ENCODE measurements at regions not wholly inside any gene's neighbourhood (a gene's known extent, or its start where the extent isn't known, plus 50 kb on each side); places are given as distances from the start of the nearest gene placed in this dataset.

DNA sequence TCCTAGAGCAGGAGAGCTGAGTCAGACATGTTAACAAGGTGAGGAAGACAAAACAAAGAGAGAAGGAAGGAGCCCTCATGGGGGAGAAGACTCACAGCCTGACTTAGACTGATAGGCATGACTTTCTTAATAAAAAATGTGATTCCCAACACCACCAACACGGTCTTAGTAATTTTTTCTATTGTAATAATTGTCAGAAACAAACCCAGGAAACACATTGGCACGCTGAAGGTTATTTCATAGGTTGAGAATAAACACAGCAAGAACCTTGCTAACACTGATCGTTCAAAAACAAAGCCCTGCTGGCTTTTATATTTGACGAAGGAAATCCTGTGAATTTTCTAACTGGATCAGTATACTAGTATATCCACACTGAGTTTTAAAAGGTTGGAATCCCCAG, 286.8 kb downstream of the HACE1 start:
- DNase-seq = no peak

DNA sequence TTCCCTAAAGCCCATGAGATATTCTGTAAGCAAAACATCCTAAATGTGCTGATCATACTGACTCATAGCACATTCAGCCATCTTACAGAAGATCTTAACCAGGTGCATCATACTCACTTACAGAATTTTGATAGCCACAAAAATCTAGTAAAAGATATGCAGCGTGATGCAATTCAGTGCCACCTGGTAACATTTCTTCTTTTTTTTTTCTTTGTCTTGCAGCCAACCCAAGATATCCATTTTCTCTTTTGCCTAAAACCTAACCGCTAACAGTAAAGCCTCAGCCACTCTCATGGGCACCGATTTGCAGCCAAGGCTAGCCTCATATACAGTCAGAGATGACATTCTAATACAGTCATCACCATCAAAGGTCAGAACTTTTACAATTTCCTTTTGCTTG, 293.3 kb downstream of the HACE1 start:
- no peak for DNase-seq

DNA sequence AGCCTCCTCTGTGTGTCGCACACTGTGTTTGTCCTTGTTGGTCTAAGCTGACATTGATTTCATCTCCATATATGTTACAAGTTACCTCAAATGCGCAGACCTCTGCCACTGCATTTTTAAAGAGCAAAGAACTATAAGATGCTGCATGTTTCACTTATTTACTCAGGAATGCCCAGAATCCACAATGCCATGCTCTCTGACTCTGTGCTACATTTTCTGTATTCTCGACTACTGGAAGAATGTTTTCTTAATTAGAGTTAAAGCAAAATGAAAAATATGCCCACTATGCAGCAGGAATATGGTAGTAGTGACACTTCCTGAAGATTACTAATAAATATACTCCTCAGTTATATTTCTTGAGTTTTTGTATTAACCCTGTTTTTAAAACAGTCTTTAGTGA, 296.4 kb downstream of the HACE1 start:
- DNase-seq = no peak

DNA sequence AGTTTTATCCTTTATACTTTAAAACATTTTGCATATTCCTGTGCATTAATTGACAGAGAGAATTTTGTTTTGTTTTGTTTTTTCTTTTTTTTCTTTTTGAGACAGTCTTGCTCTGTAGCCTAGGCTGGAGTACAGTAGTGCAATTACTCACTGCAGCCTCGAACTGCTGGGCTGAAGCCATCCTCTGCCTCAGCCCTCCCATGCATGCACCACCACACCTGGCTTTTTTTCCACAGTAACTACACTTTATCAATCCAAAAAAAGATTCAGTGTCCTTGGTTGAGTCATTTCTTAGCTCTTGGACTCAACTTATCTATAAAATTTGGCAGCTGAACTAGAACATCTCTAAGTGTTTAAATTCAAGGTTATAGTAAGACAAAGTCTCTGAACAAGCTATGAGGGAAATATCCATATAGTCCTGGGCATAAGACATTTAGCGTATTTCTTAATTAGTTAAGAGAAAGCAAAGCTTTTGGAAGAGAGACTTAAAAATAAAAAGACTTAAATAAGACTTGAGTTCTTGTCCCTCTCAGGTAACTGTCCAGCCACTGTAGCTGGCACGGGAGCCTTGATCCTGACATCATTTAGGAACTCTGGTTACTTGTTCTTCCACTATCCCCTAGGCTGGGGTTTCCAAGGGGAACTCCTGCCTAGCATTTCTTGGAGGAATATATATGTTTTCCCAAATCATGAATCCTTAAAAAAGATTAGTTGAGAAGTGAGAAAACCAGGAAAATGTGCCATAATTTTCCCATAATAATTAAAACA, 300.1 kb downstream of the HACE1 start:
- no peak for DNase-seq

DNA sequence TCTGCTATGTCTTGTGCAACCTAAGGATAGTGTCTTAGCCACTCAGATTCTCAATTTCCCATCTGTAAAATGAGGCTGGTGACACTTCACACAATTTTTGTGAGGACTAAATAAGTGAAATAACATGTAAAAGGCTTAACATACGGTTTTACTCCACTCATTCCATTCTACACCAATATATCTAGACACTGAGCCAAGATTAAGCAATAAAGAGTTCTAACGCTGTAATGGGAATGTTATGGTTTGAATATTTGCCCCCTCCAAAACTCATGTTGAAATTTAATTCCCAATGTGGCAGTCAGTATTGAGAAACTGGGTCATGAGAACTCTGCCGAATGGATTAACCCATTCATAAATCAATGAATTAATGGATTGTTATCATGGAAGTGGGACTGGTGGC, 301.0 kb downstream of the HACE1 start:
- DNase-seq = no peak

DNA sequence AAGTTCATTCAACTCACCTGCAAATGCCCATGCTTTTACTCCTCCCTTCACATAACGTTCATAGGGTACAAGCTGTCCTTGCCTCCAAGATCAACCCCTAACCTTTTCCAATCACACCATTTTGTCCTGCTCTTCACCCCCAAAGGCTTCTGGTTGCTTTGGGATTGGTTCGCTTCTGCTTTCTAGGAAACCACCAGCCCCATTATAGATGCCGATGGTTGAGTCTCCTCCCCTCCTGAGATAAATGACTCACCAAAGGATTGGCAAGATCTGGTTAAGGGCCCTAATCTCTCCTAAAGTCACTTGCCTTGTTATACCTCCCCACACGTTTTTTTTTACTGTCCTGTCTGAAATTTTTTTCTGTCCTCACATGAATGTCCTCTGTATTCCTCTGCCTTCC, 311.4 kb downstream of the HACE1 start:
- DNase-seq = no peak

GRCh38 chr6:104541411-104541810, 318.3 kb downstream of the HACE1 start:
- no peak for DNase-seq

DNA sequence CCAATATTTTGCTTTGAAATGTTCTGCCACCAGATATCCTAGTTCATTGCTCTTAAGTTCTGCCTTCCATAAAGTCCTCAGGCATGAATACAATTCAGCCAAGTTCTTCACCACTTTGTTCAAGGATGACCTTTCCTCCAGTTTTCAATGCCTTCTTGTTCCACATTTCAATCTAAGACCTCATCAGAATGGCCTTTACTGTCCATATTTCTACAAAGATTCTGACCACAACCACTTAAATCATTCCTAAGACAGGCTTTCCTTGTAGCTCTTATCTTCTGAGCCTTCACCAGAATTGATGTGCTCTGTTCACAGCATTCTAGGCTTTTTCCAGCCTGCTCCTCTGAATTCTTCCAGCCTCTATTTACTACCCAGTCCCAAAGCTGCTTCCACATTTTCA, 319.0 kb downstream of the HACE1 start:
- DNase-seq = no peak

GRCh38 chr6:104539173-104539572, 320.5 kb downstream of the HACE1 start:
- no peak for DNase-seq

DNA sequence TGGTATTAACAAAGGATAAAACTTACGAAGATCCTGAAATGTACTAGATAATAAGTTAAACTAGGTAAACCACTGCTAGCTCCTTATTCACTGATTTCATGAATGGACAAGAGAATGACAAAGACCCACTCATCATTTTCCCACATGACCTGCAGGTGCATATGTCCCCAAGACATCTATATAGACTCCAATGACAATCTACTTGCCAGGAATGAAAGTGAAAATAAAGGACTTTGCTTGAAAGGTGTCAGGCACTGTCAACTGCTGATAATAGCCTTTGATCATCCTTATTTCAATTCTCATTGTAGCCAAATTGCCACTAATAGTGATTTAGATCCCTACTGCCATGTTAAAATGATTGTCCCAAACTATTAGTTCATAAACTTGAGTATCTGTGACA, 321.8 kb downstream of the HACE1 start:
- DNase-seq = no peak

- DNase-seq = no peak
These were observed 322.5 kb downstream of the HACE1 start for GRCh38 chr6:104537180-104537579.

GRCh38 chr6:104532462-104532861, 327.3 kb downstream of the HACE1 start:
- no peak for DNase-seq

- no peak for DNase-seq
These were observed 328.1 kb downstream of the HACE1 start for GRCh38 chr6:104531646-104532045.

- DNase-seq = peak in 1 of 2 experiments; percentile 23
These were observed 331.8 kb downstream of the HACE1 start for GRCh38 chr6:104527761-104528415.

DNA sequence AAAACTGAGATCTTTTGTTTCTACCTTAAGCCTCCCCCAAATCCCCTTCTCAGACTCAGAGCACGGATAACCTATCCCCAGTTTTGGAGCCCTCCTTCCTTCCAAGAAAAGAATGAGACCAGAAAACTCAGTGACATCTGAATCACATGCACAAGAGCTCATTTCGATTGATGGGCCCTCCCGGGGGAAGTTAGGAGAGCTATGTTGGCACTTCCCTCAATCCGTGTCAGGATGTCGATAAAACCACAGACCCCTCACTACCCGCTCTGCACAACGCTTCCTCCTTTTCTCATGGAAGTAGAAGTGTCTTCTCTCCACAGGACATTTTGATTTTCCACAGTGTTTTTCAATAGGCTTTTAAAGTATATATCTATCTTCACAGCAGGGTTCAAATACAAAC, 332.4 kb downstream of the HACE1 start:
- peak in 1 of 2 experiments; percentile 24 for DNase-seq

- peak; percentile 95 to 96 for DNase-seq
These were observed 333.3 kb downstream of the HACE1 start for GRCh38 chr6:104526376-104526775.

DNA sequence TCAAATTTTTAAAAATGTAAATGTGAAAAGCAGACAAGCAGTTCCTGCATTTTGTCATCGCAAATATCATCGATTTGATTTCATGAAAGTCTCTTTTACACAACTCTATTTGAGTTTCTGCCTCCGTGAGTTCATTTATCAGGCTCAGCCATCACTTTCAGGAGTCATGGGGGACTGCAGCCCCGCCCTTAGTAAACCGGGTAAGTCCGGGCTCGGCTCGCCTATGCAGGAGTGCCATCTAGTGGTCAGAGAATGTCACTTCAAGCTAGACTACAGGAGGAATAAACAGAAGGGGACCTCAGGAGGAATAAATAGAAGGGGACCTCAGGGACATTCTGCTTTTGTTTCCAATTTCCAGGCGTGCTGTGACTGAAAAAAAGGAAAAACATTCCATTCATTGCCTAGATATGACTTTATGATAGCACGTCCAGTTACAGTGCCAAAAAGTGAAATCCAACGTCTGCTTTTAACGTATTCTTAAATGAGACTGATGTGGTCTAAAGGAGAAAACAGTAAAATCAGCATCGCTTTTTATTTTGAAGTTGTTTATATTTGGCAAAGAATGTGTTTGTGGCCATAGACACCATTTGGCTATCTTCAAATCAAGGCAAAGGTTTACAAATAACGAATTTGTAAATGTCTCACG, 333.9 kb downstream of the HACE1 start:
- peak; percentile 82 to 91 for DNase-seq

GRCh38 chr6:104522533-104522932, 337.2 kb downstream of the HACE1 start:
- no peak for DNase-seq

DNA sequence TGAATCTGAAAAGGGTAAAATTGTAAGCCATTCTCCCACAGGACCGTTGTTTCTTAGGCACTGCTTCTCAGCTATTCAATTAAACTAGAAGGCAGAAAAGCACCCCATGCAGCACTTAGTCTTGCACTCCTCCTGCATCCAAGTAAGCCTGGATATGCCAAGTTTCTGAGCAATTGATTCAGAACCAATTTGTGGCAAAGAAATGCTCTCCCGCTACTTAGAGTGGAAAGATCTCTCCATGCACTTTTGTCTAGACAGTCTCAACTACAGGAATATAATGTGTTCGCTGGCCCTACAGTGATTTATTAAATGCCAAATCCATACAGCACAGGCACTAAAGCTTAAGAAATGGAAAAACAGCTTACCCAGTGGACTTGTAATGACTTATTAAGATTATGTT, 338.5 kb downstream of the HACE1 start:
- no peak for DNase-seq

DNA sequence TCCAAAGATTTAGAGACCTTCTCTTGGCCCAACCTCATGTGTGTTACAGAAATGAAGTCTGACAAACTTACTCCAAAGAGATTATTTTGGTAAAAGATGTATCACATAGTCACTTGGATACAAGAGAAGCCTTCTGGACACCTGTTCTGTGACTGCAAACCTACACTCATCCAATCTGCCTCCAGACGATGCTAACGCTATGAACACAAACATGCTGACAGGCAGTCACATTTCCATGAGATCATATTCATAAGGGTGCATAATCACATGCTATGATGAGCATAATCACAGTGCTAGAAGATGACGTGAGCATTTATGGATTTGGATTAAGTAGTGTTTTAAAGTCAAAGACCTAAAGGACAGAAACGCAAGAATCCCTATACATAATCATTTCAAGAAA, 340.2 kb downstream of the HACE1 start:
- DNase-seq = peak in 1 of 2 experiments; percentile 10

DNA sequence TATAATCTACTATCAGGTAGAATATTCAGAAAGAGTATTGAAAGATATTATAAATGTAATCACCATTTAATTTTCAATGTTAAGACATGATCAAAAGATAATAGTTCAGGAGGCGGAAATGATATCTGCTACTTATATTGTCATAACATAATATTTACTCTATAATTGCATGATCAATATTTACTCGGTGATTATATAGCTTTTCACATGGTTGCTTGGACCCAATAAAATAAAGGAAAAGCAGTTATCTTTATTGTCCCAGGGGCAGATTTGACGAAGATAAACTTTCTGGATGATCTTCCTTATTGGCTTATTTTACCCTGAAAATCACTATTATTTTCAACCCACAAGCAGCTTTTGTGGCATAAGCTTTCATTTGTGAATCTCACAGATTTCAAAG, 350.4 kb downstream of the HACE1 start:
- no peak for DNase-seq

GRCh38 chr6:104506429-104506828, 353.3 kb downstream of the HACE1 start:
- no peak for DNase-seq

DNA sequence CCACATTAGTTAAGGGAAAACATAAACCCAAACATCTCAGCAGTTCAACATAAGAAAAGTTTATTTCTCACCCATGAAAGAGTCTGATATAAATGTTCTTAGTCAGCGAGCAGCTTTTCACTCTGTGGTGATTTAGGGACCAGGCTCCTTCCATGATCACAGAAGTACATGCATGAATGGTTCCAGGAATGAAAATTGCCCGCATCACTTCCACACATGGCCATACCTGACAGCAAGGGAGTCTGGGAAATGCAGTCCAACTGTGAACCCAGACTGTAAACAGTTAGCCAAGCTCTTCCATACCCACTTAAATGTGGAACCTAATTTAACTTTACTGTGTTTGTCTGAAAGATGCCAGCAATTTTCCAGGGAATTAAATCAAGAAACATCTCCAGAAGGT, 353.9 kb downstream of the HACE1 start:
- peak in 1 of 2 experiments; percentile 7 for DNase-seq

DNA sequence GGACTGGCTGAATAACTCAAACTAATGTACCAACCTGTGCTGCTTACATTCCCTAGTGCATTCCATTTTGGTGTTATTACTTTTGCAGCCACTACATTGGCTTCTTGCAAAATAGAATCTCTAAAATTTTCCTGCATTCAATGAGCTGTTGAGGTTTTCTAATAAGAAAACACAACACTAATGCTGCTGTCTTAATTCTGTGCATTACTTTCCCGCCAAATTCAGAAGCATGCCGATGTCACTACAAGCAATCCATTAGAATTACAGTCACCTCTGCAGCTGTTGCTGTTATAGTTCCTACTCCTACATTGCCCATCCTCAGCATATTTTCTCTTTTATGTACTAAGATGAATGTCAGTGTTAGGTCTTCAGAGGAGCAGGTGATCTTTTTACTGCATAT, 359.5 kb downstream of the HACE1 start:
- DNase-seq = no peak
